Adrenal gland (tissue), 9 donors: ENCODE measurements at regions not wholly inside any gene's neighbourhood (a gene's known extent, or its start where the extent isn't known, plus 50 kb on each side); places are given as distances from the start of the nearest gene placed in this dataset.

Experiments
- DNase-seq, 7 donors: peaks; one replicate each; pipeline ENCODE4 v3.0.0-alpha.2; 2019 to 2020
- H3K27ac ChIP-seq, 5 donors: fragments of 200-600 bp; sonication (generic) in 4 of 5; 1 replicate in 3 of 5; 2 replicates in 2 of 5; pipeline versions ENCODE4 v1.5.1 to v1.8.0; 2016 to 2020; ENCODE audit warnings: mild to moderate bottlenecking in 1 of 5
- H3K27me3 ChIP-seq: fragments of 200-600 bp; 2 replicates; pipeline ENCODE4 v1.8.0; 2021
- H3K36me3 ChIP-seq, 2 donors: fragments of 200-600 bp; replicated peaks in 1 of 2; 1 replicate in 1 of 2; 2 replicates in 1 of 2; pipeline versions ENCODE4 v1.5.1 to v1.8.0; 2018 to 2022
- H3K4me1 ChIP-seq, 2 donors: fragments of 200-600 bp; replicated peaks in 1 of 2; 1 replicate in 1 of 2; 2 replicates in 1 of 2; pipeline versions ENCODE4 v1.5.1 to v1.8.0; 2018 to 2021
- H3K4me3 ChIP-seq, 4 donors: fragments of 200-600 bp; sonication (generic) in 3 of 4; one replicate each; pipeline ENCODE4 v1.5.1; 2016 to 2018
- H3K9me3 ChIP-seq, 3 donors: fragments of 200-600 bp; sonication (generic) in 1 of 3; replicated peaks in 1 of 3; 1 replicate in 2 of 3; 2 replicates in 1 of 3; pipeline versions ENCODE4 v1.5.1 to v1.8.0; 2016 to 2021
- POLR2A ChIP-seq, 2 donors: fragments of 450-650 bp; IDR thresholded peaks; one replicate each; pipeline ENCODE4 v1.6.1; 2017; ENCODE audit warnings: antibody characterized with exemption in 2 of 2, mild to moderate bottlenecking in 2 of 2, moderate library complexity in 1 of 2
- WGBS, 4 donors: extraction: QIAGEN DNeasy Blood & Tissue Kit in 2 of 4; methylation state at CpG; one replicate each; pipeline versions ENCODE4 v1.1.5 to v1.1.7; 2013 to 2017; 5-methylcytosine and 5-hydroxymethylcytosine counted together
- intact Hi-C, 2 donors: fragments of 100-400 bp; cut with DNase I; formaldehyde crosslinking; loops; one replicate each; pipeline versions ENCODE4 v1.14.1 to v1.15.0; 2022 to 2023
- TF ChIP-seq, protein P1 (sequence below), 6 experiments: fragments of 450-650 bp in 4 of 6; fragments of 200-600 bp in 2 of 6; sonication (generic) in 1 of 6; IDR thresholded peaks; 1 replicate in 5 of 6; 2 replicates in 1 of 6; pipeline versions ENCODE4 v1.5.1 to v1.8.0; 2016 to 2021; ENCODE audit warnings: antibody characterized with exemption in 6 of 6, mild to moderate bottlenecking in 2 of 6, moderate library complexity in 1 of 6
- donor health status: healthy with polysubstance abuse.
- donor health status: Bipolar disorder and iron deficiency.
- donor health status: DM: yes; HTN: yes; CAD: no.
- donor health status: DM: no; HTN: no; CAD: no.
- donor health status: DM: no; HTN: no; CAD: no.

DNA sequence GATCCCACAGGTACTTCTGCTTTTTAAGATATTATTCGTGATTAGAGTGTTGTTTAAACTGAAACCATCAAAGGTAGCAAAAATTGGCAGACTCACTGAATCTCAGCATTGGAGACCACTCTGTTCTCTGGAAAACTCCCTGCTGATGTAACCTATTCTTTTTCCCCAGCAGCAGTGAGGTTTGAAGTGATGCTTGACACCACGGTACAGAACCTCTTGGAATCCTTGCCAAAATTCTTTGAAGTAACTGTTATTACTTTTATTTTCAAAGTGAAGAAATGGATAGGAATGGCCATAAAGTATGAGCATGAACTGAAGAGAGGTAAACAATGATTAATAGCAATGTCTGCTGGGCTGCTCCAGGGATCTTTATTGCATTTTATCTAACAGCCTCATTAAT is 66.4 kb upstream of the KL start:
- H3K4me1 ChIP-seq, result no peaks in the 10 kb centered on the region
- intact Hi-C loops, result no loop called here

GRCh38 chr13:32951580-32951979 is 64.6 kb upstream of the KL start:
- Histone ChIP-seq H3K4me3 (no peak overlapping the region), H3K27ac (no peak overlapping the region), H3K4me1 (no peaks in the 10 kb centered on the region), H3K27me3 (no peaks in the 10 kb centered on the region), H3K9me3 (no peaks in the 10 kb centered on the region), H3K36me3 (no peaks in the 10 kb centered on the region)
- DNase-seq, result no peak
- intact Hi-C loops, result no loop called here
- TF ChIP-seq, protein P1, sequence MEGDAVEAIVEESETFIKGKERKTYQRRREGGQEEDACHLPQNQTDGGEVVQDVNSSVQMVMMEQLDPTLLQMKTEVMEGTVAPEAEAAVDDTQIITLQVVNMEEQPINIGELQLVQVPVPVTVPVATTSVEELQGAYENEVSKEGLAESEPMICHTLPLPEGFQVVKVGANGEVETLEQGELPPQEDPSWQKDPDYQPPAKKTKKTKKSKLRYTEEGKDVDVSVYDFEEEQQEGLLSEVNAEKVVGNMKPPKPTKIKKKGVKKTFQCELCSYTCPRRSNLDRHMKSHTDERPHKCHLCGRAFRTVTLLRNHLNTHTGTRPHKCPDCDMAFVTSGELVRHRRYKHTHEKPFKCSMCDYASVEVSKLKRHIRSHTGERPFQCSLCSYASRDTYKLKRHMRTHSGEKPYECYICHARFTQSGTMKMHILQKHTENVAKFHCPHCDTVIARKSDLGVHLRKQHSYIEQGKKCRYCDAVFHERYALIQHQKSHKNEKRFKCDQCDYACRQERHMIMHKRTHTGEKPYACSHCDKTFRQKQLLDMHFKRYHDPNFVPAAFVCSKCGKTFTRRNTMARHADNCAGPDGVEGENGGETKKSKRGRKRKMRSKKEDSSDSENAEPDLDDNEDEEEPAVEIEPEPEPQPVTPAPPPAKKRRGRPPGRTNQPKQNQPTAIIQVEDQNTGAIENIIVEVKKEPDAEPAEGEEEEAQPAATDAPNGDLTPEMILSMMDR (IDR thresholded peaks at IDR 0.05), result no peak
- no peak for TF ChIP-seq POLR2A (IDR thresholded peaks at IDR 0.05)
- WGBS, 4 donors, result 71 to 98% (median 89%) methylated on average over 1 of the region's 1 CpG

More for the DNA sequence above, 66.4 kb upstream of the KL start:
- Histone ChIP-seq H3K27ac (no peak overlapping the region), H3K36me3 (no peaks in the 10 kb centered on the region), H3K4me3 (no peak overlapping the region), H3K27me3 (no peaks in the 10 kb centered on the region), H3K9me3 (no peaks in the 10 kb centered on the region)
- DNase-seq, result no peak
- no peak for TF ChIP-seq POLR2A (IDR thresholded peaks at IDR 0.05)
- TF ChIP-seq, protein P1 (IDR thresholded peaks at IDR 0.05), result no peak
- WGBS, 4 donors, result 45 to 70% (median 58%) methylated on average over 2 of the region's 2 CpGs

DNA sequence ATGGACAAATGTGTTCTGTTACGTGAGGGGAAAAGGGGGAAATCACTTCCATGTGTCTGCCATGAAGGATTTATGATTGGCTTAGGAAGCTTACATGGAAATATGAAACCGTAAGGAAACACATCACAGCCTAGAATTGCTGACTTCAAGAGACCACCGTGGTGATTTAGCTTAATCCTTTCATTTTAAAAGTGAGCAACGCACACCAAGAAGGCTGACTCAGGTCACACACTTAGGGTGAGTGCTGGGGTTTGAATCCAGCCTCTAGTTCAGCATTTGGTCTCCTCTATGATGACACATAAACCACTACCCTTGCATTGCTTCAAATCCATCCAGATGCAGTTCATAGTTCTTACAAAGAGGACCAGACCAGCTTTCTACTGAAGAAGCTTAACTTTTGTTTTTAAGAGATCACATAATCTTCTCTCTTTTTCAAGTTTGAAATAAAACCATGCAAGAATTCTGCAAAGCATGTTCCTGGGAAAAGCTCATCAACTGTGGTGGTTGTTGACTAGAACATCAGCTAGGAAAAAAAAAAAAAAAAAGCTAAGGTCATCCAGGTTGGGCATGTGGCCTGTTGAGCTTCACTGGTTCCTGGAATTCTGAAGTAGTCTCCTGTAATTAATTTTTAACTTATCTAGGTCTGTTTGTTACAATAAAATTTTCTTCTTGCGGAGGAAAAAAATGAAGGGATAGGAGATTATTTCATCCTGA is 60.2 kb upstream of the KL start:
- WGBS, 4 donors, result 82 to 93% (median 88%) methylated on average over 5 of the region's 5 CpGs
- Histone ChIP-seq H3K27me3 (no peaks in the 10 kb centered on the region), H3K9me3 (no peaks in the 10 kb centered on the region)

DNA sequence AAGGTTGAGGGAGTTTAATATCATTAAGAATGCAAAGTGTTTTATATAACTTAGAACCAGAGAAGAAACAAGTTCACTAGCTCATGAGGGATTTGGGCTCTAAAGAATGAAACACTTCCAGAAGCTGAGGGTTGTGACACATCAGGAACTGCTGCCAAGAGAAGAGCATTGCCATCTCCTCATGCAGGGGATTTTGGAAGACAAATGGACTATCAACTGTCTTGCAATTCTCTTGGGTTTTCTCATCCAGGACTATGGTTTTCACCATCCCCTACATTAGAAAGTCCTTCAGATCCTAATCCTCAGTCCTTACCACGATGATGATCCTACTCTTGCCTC is 59.7 kb upstream of the KL start:
- Histone ChIP-seq H3K27me3 (no peaks in the 10 kb centered on the region), H3K9me3 (no peaks in the 10 kb centered on the region), H3K27ac (no peak overlapping the region), H3K4me3 (no peak overlapping the region), H3K36me3 (no peaks in the 10 kb centered on the region), H3K4me1 (no peaks in the 10 kb centered on the region)
- intact Hi-C loops, result no loop called here
- TF ChIP-seq, protein P1 (IDR thresholded peaks at IDR 0.05), result no peak
- no peak for TF ChIP-seq POLR2A (IDR thresholded peaks at IDR 0.05)
- 75 to 94% (median 86%) methylated on average over 1 of the region's 1 CpG for WGBS, 4 donors
- no peak for DNase-seq

More for the DNA sequence above, 60.2 kb upstream of the KL start:
- no peak overlapping the region for H3K4me3 ChIP-seq
- intact Hi-C loops, result no loop called here
- H3K36me3 ChIP-seq, result no peaks in the 10 kb centered on the region
- no peak for DNase-seq
- H3K27ac ChIP-seq, result no peak overlapping the region
- TF ChIP-seq, protein P1 (IDR thresholded peaks at IDR 0.05), result no peak
- no peak for TF ChIP-seq POLR2A (IDR thresholded peaks at IDR 0.05)
- H3K4me1 ChIP-seq, result no peaks in the 10 kb centered on the region
